ENCODE measurements at regions not wholly inside any gene's neighbourhood (a gene's known extent, or its start where the extent isn't known, plus 50 kb on each side); places are given as distances from the start of the nearest gene placed in this dataset.

DNA sequence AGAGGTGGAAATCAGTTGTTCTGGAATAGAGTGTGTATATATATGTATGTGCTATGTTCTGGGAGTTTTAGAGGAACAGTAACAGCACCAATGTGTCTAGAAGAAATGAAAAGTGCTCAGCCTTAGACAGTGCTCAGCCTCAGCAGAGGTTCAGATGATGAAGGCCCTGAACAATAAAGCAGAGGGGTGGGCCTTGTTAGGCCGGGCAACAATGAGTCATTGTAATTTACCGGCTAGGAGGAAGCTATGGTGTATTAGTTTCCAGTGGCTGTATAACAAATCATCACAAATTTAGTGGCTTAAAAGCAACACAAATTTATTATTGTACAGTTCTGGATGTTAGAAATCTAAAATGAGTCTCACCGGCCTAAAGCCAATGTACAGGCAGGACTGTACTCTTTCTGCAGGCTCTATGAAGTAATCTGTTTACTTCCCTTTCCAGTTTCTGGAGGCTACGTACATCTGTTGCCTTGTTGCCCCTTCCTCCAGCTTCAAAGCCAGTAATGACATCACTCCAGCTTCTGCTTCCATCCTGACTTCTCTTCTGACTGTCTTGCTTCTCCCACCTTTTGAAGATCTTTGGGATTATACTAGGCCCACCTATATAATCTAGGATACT is 84.6 kb downstream of the CH25H start:
- Histone ChIP-seq H2AFZ (ENCODE audit: low read length) (no peak overlapping the region), H3K36me3 (ENCODE audit: insufficient read depth, low read length) (no peaks in the 10 kb centered on the region), H3K4me1 (ENCODE audit: insufficient read depth, low read length, severe bottlenecking) (no peaks in the 10 kb centered on the region), H3K4me3 (ENCODE audit: low read depth, low read length, poor library complexity, severe bottlenecking) (no peak overlapping the region), H3K79me2 (ENCODE audit: insufficient read depth, low read length) (no peaks in the 10 kb centered on the region), H3K9me2 (ENCODE audit: low read depth, low read length) (no peaks in the 10 kb centered on the region), H3K9ac (ENCODE audit: low read length) (no peak overlapping the region), H3K9me3 (ENCODE audit: low read length) (no peaks in the 10 kb centered on the region), H3K4me2 (ENCODE audit: low read length) (no peak overlapping the region), H4K20me1 (ENCODE audit: insufficient read depth, low read length) (no peaks in the 10 kb centered on the region), H3F3A (ENCODE audit: insufficient read depth, low read length) (no peaks in the 10 kb centered on the region), H3K27me3 (ENCODE audit: insufficient read depth, low read length) (no peaks in the 10 kb centered on the region), H3K27ac (ENCODE audit: low read depth, low read length, poor library complexity, severe bottlenecking) (no peak overlapping the region)
- TF ChIP-seq, protein P1, sequence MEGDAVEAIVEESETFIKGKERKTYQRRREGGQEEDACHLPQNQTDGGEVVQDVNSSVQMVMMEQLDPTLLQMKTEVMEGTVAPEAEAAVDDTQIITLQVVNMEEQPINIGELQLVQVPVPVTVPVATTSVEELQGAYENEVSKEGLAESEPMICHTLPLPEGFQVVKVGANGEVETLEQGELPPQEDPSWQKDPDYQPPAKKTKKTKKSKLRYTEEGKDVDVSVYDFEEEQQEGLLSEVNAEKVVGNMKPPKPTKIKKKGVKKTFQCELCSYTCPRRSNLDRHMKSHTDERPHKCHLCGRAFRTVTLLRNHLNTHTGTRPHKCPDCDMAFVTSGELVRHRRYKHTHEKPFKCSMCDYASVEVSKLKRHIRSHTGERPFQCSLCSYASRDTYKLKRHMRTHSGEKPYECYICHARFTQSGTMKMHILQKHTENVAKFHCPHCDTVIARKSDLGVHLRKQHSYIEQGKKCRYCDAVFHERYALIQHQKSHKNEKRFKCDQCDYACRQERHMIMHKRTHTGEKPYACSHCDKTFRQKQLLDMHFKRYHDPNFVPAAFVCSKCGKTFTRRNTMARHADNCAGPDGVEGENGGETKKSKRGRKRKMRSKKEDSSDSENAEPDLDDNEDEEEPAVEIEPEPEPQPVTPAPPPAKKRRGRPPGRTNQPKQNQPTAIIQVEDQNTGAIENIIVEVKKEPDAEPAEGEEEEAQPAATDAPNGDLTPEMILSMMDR (IDR thresholded peaks at IDR 0.05; ENCODE audit: low read length): no peak
- TF ChIP-seq EZH2 (IDR thresholded peaks at IDR 0.05; ENCODE audit: borderline replicate concordance, low read length): no peak

DNA sequence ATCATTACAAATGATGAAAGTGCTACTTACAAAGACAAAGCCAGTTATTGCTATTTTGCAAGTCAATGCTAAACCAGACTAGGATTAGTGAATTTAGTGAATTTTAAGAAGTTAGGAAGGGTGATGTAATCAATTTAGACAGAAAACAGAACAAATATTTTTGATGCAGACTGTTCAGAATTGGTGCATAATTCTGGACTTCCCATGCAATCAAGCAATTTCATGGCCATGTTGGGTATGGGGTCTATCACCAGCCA is 85.4 kb downstream of the CH25H start:
- Histone ChIP-seq H3K79me2 (ENCODE audit: insufficient read depth, low read length) (no peaks in the 10 kb centered on the region), H4K20me1 (ENCODE audit: insufficient read depth, low read length) (no peaks in the 10 kb centered on the region), H2AFZ (ENCODE audit: low read length) (no peak overlapping the region), H3K9ac (ENCODE audit: low read length) (no peak overlapping the region), H3K9me3 (ENCODE audit: low read length) (no peaks in the 10 kb centered on the region), H3F3A (ENCODE audit: insufficient read depth, low read length) (no peaks in the 10 kb centered on the region), H3K9me2 (ENCODE audit: low read depth, low read length) (no peaks in the 10 kb centered on the region), H3K27me3 (ENCODE audit: insufficient read depth, low read length) (no peaks in the 10 kb centered on the region), H3K36me3 (ENCODE audit: insufficient read depth, low read length) (no peaks in the 10 kb centered on the region), H3K4me3 (ENCODE audit: low read depth, low read length, poor library complexity, severe bottlenecking) (no peak overlapping the region), H3K27ac (ENCODE audit: low read depth, low read length, poor library complexity, severe bottlenecking) (no peak overlapping the region), H3K4me1 (ENCODE audit: insufficient read depth, low read length, severe bottlenecking) (no peaks in the 10 kb centered on the region), H3K4me2 (ENCODE audit: low read length) (no peak overlapping the region)
- TF ChIP-seq, protein P1 (IDR thresholded peaks at IDR 0.05; ENCODE audit: low read length): no peak
- TF ChIP-seq EZH2 (IDR thresholded peaks at IDR 0.05; ENCODE audit: borderline replicate concordance, low read length): no peak

DNA sequence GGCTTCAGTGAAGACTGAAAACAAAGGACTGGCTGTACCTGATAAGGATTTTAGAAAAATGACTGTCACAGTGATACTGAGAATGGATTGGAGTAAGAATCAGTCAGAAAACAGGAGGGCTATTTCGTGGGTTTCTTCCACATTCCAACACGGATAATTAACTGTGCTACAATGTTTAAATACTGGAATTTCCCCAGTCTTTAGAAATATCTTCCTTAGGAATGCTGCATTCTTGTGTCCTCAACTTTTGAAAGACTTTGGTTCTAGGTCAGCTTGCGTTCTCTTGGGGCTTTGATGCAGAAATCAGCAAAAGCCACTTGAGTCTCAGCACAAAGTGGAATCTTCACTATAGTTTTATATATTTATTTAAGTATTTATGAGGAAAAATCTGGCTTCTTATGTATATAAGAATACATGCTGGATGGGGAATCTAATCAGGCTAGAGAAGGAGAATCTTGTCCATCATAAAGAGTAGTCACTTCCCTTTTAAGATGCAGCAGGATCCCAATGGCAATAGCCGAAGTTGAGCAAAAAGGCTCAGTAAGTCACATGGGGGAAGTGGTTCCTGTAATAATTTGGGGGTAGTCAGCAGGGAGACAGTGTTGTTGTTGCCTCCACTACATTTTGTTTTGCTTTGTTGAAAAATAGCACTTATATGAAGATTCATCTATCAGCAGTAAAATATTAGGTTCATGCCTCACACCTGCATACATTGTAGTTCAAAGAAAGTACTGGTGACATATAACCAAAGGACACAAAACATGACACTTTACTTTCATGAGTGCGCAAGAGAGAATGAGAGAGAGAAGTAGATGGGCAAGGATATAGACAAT is 86.0 kb downstream of the CH25H start:
- no peak overlapping the region for H3K9ac ChIP-seq (ENCODE audit: low read length)
- no peak overlapping the region for H3K27ac ChIP-seq (ENCODE audit: low read depth, low read length, poor library complexity, severe bottlenecking)
- TF ChIP-seq EZH2 (IDR thresholded peaks at IDR 0.05; ENCODE audit: borderline replicate concordance, low read length): no peak
- TF ChIP-seq, protein P1 (IDR thresholded peaks at IDR 0.05; ENCODE audit: low read length): no peak
- H3K4me1 ChIP-seq (ENCODE audit: insufficient read depth, low read length, severe bottlenecking): no peaks in the 10 kb centered on the region
- H3K4me2 ChIP-seq (ENCODE audit: low read length): no peak overlapping the region
- no peak overlapping the region for H3K4me3 ChIP-seq (ENCODE audit: low read depth, low read length, poor library complexity, severe bottlenecking)
- no peaks in the 10 kb centered on the region for H3K27me3 ChIP-seq (ENCODE audit: insufficient read depth, low read length)
- H4K20me1 ChIP-seq (ENCODE audit: insufficient read depth, low read length): no peaks in the 10 kb centered on the region
- H3K9me2 ChIP-seq (ENCODE audit: low read depth, low read length): no peaks in the 10 kb centered on the region
- H2AFZ ChIP-seq (ENCODE audit: low read length): no peak overlapping the region
- no peaks in the 10 kb centered on the region for H3F3A ChIP-seq (ENCODE audit: insufficient read depth, low read length)
- H3K36me3 ChIP-seq (ENCODE audit: insufficient read depth, low read length): no peaks in the 10 kb centered on the region
- H3K9me3 ChIP-seq (ENCODE audit: low read length): no peaks in the 10 kb centered on the region
- H3K79me2 ChIP-seq (ENCODE audit: insufficient read depth, low read length): no peaks in the 10 kb centered on the region

Measured in OCI-LY1 (cell line).